ENCODE measurements at regions not wholly inside any gene's neighbourhood (a gene's known extent, or its start where the extent isn't known, plus 50 kb on each side); places are given as distances from the start of the nearest gene placed in this dataset.

GRCh38 chr13:73508841-73509240 is 450.0 kb downstream of the KLF5 start:
- H3K4me1 Mint-ChIP-seq (ENCODE audit: low read depth): peaks cover 7% of the 10 kb centered on the region
- DNase-seq (ENCODE audit: low spot score): no peak
- peaks cover 7% of the 10 kb centered on the region for H3K27me3 Mint-ChIP-seq (ENCODE audit: low read depth)
- no peak overlapping the region for H3K4me3 Mint-ChIP-seq (ENCODE audit: unreplicated experiment)
- no peaks in the 10 kb centered on the region for H3K36me3 Mint-ChIP-seq (ENCODE audit: low read depth)
- H3K27ac Mint-ChIP-seq (ENCODE audit: unreplicated experiment): no peak overlapping the region
- no peak for TF ChIP-seq CTCF (IDR thresholded peaks at IDR 0.05)
- no peaks in the 10 kb centered on the region for H3K9me3 Mint-ChIP-seq (ENCODE audit: low read depth)

GRCh38 chr13:73505376-73505890 is 446.6 kb downstream of the KLF5 start:
- H3K9me3 Mint-ChIP-seq (ENCODE audit: low read depth): no peaks in the 10 kb centered on the region
- H3K4me1 Mint-ChIP-seq (ENCODE audit: low read depth): peaks cover 7% of the 10 kb centered on the region
- no peak overlapping the region for H3K27ac Mint-ChIP-seq (ENCODE audit: unreplicated experiment)
- DNase-seq (ENCODE audit: low spot score): no peak
- no peak overlapping the region for H3K4me3 Mint-ChIP-seq (ENCODE audit: unreplicated experiment)
- H3K36me3 Mint-ChIP-seq (ENCODE audit: low read depth): no peaks in the 10 kb centered on the region
- H3K27me3 Mint-ChIP-seq (ENCODE audit: low read depth): peaks cover 2% of the 10 kb centered on the region
- no peak for TF ChIP-seq CTCF (IDR thresholded peaks at IDR 0.05)

DNA sequence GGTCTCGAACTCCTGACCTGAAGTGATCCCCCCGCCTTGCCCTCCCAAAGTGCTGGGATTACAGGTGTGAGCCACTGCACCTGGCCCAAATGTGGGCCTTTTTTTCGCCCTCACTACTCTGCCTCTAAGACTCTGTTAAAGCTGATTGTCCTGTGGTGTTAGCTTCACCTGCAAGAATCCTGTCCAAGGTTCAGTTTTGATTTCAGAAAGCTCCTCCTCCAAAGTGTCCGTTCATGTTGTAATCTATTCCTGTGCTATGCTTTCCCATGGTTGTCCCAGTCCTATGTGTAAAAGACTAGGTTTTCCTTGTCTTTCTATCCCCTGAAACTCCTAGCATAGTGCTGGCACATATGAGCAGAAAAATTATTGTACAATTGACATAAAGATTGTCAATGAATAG is 440.9 kb downstream of the KLF5 start:
- Mint-ChIP-seq H3K27ac (ENCODE audit: unreplicated experiment) (no peak overlapping the region), H3K9me3 (ENCODE audit: low read depth) (no peaks in the 10 kb centered on the region), H3K36me3 (ENCODE audit: low read depth) (no peaks in the 10 kb centered on the region), H3K4me3 (ENCODE audit: unreplicated experiment) (no peak overlapping the region), H3K27me3 (ENCODE audit: low read depth) (peaks cover 6% of the 10 kb centered on the region), H3K4me1 (ENCODE audit: low read depth) (no peaks in the 10 kb centered on the region)
- no peak for TF ChIP-seq CTCF (IDR thresholded peaks at IDR 0.05)
- DNase-seq (ENCODE audit: low spot score): no peak

DNA sequence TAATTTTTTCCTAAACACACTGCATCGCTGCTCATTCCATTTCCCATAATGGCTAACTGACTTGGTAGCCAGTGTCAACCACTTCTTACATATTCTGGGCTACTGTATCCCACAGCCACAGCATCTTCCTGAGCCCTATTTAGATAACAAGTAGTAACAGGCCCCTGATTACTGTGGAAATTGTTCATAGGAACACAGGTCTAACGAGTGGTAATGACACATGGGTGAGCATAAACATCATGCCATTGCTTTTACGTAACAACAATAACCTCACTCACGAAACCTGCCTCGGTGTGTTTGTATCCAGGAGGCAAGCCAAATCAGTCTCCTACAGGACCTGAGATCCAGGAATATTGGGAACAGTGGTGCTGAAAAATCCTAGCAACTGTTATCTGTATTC is 438.6 kb downstream of the KLF5 start:
- no peak for DNase-seq (ENCODE audit: low spot score)
- H3K27me3 Mint-ChIP-seq (ENCODE audit: low read depth): peaks cover 6% of the 10 kb centered on the region
- no peaks in the 10 kb centered on the region for H3K36me3 Mint-ChIP-seq (ENCODE audit: low read depth)

GRCh38 chr13:73496711-73497110 is 437.9 kb downstream of the KLF5 start:
- no peak for TF ChIP-seq CTCF (IDR thresholded peaks at IDR 0.05)
- no peak overlapping the region for H3K27ac Mint-ChIP-seq (ENCODE audit: unreplicated experiment)
- no peaks in the 10 kb centered on the region for H3K9me3 Mint-ChIP-seq (ENCODE audit: low read depth)

More for the DNA sequence above, 438.6 kb downstream of the KLF5 start:
- no peak overlapping the region for H3K4me3 Mint-ChIP-seq (ENCODE audit: unreplicated experiment)
- no peak overlapping the region for H3K27ac Mint-ChIP-seq (ENCODE audit: unreplicated experiment)
- H3K9me3 Mint-ChIP-seq (ENCODE audit: low read depth): no peaks in the 10 kb centered on the region
- peaks cover 11% of the 10 kb centered on the region for H3K4me1 Mint-ChIP-seq (ENCODE audit: low read depth)
- TF ChIP-seq CTCF (IDR thresholded peaks at IDR 0.05): no peak

More at GRCh38 chr13:73496711-73497110, 437.9 kb downstream of the KLF5 start:
- Mint-ChIP-seq H3K4me3 (ENCODE audit: unreplicated experiment) (no peak overlapping the region), H3K36me3 (ENCODE audit: low read depth) (no peaks in the 10 kb centered on the region), H3K4me1 (ENCODE audit: low read depth) (peaks cover 16% of the 10 kb centered on the region), H3K27me3 (ENCODE audit: low read depth) (peaks cover 6% of the 10 kb centered on the region)
- no peak for DNase-seq (ENCODE audit: low spot score)

Measured in chondrocyte (in vitro differentiated cells).